ENCODE measurements at regions not wholly inside any gene's neighbourhood (a gene's known extent, or its start where the extent isn't known, plus 50 kb on each side); places are given as distances from the start of the nearest gene placed in this dataset.

DNA sequence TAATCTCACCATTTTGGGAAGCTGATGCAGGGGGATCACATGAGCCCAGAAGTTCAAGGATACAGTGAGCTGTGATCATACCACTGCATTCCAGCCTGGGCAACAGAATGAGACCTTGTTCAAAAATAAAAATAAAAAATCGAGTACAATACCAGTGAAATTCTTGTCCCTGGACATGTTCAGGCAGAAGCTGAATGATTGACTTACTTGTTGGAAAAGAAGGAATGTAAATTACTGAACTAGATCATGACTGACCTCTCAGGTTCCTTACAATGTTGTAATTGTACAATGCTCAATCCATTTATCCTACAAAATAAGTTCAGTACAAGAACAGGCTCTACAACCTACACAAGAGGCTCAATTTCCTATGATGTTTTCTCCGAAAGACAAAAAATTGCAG, 1010.4 kb downstream of the TLE1 start:
- TF ChIP-seq, protein P1, sequence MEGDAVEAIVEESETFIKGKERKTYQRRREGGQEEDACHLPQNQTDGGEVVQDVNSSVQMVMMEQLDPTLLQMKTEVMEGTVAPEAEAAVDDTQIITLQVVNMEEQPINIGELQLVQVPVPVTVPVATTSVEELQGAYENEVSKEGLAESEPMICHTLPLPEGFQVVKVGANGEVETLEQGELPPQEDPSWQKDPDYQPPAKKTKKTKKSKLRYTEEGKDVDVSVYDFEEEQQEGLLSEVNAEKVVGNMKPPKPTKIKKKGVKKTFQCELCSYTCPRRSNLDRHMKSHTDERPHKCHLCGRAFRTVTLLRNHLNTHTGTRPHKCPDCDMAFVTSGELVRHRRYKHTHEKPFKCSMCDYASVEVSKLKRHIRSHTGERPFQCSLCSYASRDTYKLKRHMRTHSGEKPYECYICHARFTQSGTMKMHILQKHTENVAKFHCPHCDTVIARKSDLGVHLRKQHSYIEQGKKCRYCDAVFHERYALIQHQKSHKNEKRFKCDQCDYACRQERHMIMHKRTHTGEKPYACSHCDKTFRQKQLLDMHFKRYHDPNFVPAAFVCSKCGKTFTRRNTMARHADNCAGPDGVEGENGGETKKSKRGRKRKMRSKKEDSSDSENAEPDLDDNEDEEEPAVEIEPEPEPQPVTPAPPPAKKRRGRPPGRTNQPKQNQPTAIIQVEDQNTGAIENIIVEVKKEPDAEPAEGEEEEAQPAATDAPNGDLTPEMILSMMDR (IDR thresholded peaks at IDR 0.05; ENCODE audit: extremely low read depth in 1 of 2, insufficient read depth in 1 of 2, low read depth in 1 of 2, low read length in 2 of 2): no peak
- no peak for TF ChIP-seq MYC (IDR thresholded peaks at IDR 0.05; ENCODE audit: low read depth, low read length)
- no peak for TF ChIP-seq POLR2AphosphoS5 (IDR thresholded peaks at IDR 0.05; ENCODE audit: insufficient read depth, low read depth, low read length)
- no peak for TF ChIP-seq POLR2A (IDR thresholded peaks at IDR 0.05; ENCODE audit: low read depth, low read length)
- no peak for TF ChIP-seq EZH2 (IDR thresholded peaks at IDR 0.05; ENCODE audit: borderline replicate concordance, low read depth, low read length, severe bottlenecking)
- no peak for TF ChIP-seq JUN (IDR thresholded peaks at IDR 0.05; ENCODE audit: borderline replicate concordance, insufficient read depth, insufficient read length, low read depth)
- TF ChIP-seq, protein P2, sequence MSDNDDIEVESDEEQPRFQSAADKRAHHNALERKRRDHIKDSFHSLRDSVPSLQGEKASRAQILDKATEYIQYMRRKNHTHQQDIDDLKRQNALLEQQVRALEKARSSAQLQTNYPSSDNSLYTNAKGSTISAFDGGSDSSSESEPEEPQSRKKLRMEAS (IDR thresholded peaks at IDR 0.05; ENCODE audit: insufficient read depth, insufficient read length): no peak
